ENCODE measurements at regions not wholly inside any gene's neighbourhood (a gene's known extent, or its start where the extent isn't known, plus 50 kb on each side); places are given as distances from the start of the nearest gene placed in this dataset.

GRCh38 chr10:23568996-23569395, 130.1 kb downstream of the OTUD1 start:
- DNase-seq (ENCODE audit: low read depth, low spot score), result no peak
- intact Hi-C loops (cut with micrococcal nuclease; ENCODE audit: unreplicated experiment), result no loop called here
- no TSS peak for BruUV-seq (replicated peaks)

GRCh38 chr10:23571884-23572283, 133.0 kb downstream of the OTUD1 start:
- 0 out of 2 replicates have a peak, but pooled peaks cover 4% of the 10 kb centered on the region for H3K9me3 ChIP-seq (ENCODE audit: control insufficient read depth, insufficient read depth, low read depth, low read length)
- no peak for DNase-seq (ENCODE audit: low read depth, low spot score)
- H3K4me1 ChIP-seq (ENCODE audit: control insufficient read depth, insufficient read depth, low read length), result no peaks in the 10 kb centered on the region
- H3K36me3 ChIP-seq (ENCODE audit: control insufficient read depth, insufficient read depth, low read length), result no peaks in the 10 kb centered on the region
- intact Hi-C loops (cut with micrococcal nuclease; ENCODE audit: unreplicated experiment), result no loop called here
- no peak overlapping the region for H3K4me3 ChIP-seq (ENCODE audit: low read depth in 2 of 2, low read length in 2 of 2)
- ChIA-PET CTCF (no interaction called here), POLR2A (no interaction called here)
- H3K27ac ChIP-seq (ENCODE audit: low read length), result no peak overlapping the region
- no peak for ATAC-seq
- no peaks in the 10 kb centered on the region for H3K27me3 ChIP-seq (ENCODE audit: control insufficient read depth, insufficient read depth, low read length)
- TF ChIP-seq TCF7L2 (IDR thresholded peaks at IDR 0.05; ENCODE audit: low read depth, low read length) (no peak), SIN3A (IDR thresholded peaks at IDR 0.05; ENCODE audit: borderline replicate concordance, insufficient read depth, low read depth, low read length) (no peak), REST (IDR thresholded peaks at IDR 0.05; ENCODE audit: insufficient read depth in 1 of 2, low read depth in 2 of 2, low read length in 1 of 2) (no peak), POLR2AphosphoS5 (IDR thresholded peaks at IDR 0.05; ENCODE audit: low read depth, low read length) (no peak), CTCF (IDR thresholded peaks at IDR 0.05) (no peak)
- no TSS peak for BruUV-seq (replicated peaks)
- in situ Hi-C loops (cut with HindIII; ENCODE audit: low pct_unique_long_range_greater_than_20kb, low sequenced_read_pairs), result no loop called here

More at GRCh38 chr10:23568996-23569395, 130.1 kb downstream of the OTUD1 start:
- TF ChIP-seq REST (IDR thresholded peaks at IDR 0.05; ENCODE audit: insufficient read depth in 1 of 2, low read depth in 2 of 2, low read length in 1 of 2) (no peak), SIN3A (IDR thresholded peaks at IDR 0.05; ENCODE audit: borderline replicate concordance, insufficient read depth, low read depth, low read length) (no peak), CTCF (IDR thresholded peaks at IDR 0.05) (no peak), TCF7L2 (IDR thresholded peaks at IDR 0.05; ENCODE audit: low read depth, low read length) (no peak), POLR2AphosphoS5 (IDR thresholded peaks at IDR 0.05; ENCODE audit: low read depth, low read length) (no peak)
- no peak overlapping the region for H3K27ac ChIP-seq (ENCODE audit: low read length)
- H3K27me3 ChIP-seq (ENCODE audit: control insufficient read depth, insufficient read depth, low read length), result no peaks in the 10 kb centered on the region
- ChIA-PET POLR2A (no interaction called here), CTCF (no interaction called here)
- no peaks in the 10 kb centered on the region for H3K4me1 ChIP-seq (ENCODE audit: control insufficient read depth, insufficient read depth, low read length)
- H3K4me3 ChIP-seq (ENCODE audit: low read depth in 2 of 2, low read length in 2 of 2), result no peak overlapping the region
- 0 out of 2 replicates have a peak, but pooled peaks cover 4% of the 10 kb centered on the region for H3K9me3 ChIP-seq (ENCODE audit: control insufficient read depth, insufficient read depth, low read depth, low read length)
- no peaks in the 10 kb centered on the region for H3K36me3 ChIP-seq (ENCODE audit: control insufficient read depth, insufficient read depth, low read length)
- no peak for ATAC-seq
- in situ Hi-C loops (cut with HindIII; ENCODE audit: low pct_unique_long_range_greater_than_20kb, low sequenced_read_pairs), result no loop called here
